BJ (cell line): ENCODE measurements at regions not wholly inside any gene's neighbourhood (a gene's known extent, or its start where the extent isn't known, plus 50 kb on each side); places are given as distances from the start of the nearest gene placed in this dataset.

ENCODE experiments used
- CTCF ChIA-PET: fragments of 350-600 bp; formaldehyde crosslinking; extraction: SDS; loops from one replicate; lab custom pipeline; 2021; ENCODE audit warnings: antibody characterized with exemption, inconsistent platforms; lab: Yijun Ruan, JAX
- POLR2A ChIA-PET: fragments of 300-600 bp; sonication (Branson Sonifier 250); formaldehyde crosslinking; extraction: SDS; loops from one replicate; lab custom pipeline; 2021; ENCODE audit warnings: antibody characterized with exemption; lab: Charles Lee
- DNase-seq: peaks from one replicate; pipeline ENCODE4 v3.0.0-alpha.2; 2011; ENCODE audit warnings: low read depth
- H3K27me3 ChIP-seq: 2 replicates; pipeline ENCODE4 v1.6.0; 2011; ENCODE audit warnings: low read length; ENCODE audit not compliant: control insufficient read depth, insufficient read depth
- H3K36me3 ChIP-seq: 2 replicates; pipeline ENCODE4 v1.5.1; 2011; ENCODE audit warnings: low read length; ENCODE audit not compliant: control insufficient read depth, insufficient read depth
- H3K4me3 ChIP-seq: 2 replicates; pipeline ENCODE4 v1.5.1; 2011; ENCODE audit warnings: low read depth, mild to moderate bottlenecking, control low read depth, low read length
- TF ChIP-seq, protein P1 (sequence below): IDR thresholded peaks from 2 replicates; pipeline ENCODE4 v1.5.1; 2011; ENCODE audit warnings: low read depth, mild to moderate bottlenecking, control low read depth, inconsistent platforms, low read length, moderate library complexity; ENCODE audit not compliant: insufficient read depth

DNA sequence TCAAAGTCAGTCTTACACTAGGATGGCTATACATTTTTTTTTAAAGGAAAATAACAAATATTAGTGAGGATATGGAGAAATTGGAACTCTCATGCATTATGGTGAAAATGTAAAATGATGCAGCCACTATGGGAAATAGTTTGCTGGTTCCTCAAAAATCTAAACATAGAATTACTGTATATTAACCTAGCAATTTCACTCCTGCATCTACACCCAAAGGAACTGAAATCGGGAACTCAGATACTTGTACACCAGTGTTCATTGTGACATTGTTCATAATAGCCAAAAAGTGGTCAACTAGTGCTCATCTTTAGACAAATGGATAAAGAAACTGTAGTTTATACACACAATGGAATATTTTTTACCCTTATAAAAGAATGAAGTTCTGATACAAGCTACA, 110.7 kb downstream of the UTRN start:
- no peak for DNase-seq
- no peak overlapping the region for H3K4me3 ChIP-seq
- TF ChIP-seq, protein P1, sequence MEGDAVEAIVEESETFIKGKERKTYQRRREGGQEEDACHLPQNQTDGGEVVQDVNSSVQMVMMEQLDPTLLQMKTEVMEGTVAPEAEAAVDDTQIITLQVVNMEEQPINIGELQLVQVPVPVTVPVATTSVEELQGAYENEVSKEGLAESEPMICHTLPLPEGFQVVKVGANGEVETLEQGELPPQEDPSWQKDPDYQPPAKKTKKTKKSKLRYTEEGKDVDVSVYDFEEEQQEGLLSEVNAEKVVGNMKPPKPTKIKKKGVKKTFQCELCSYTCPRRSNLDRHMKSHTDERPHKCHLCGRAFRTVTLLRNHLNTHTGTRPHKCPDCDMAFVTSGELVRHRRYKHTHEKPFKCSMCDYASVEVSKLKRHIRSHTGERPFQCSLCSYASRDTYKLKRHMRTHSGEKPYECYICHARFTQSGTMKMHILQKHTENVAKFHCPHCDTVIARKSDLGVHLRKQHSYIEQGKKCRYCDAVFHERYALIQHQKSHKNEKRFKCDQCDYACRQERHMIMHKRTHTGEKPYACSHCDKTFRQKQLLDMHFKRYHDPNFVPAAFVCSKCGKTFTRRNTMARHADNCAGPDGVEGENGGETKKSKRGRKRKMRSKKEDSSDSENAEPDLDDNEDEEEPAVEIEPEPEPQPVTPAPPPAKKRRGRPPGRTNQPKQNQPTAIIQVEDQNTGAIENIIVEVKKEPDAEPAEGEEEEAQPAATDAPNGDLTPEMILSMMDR, result no peak
- no peaks in the 10 kb centered on the region for H3K36me3 ChIP-seq
- POLR2A ChIA-PET, result no interaction called here
- no peaks in the 10 kb centered on the region for H3K27me3 ChIP-seq
- CTCF ChIA-PET, result no interaction called here

DNA sequence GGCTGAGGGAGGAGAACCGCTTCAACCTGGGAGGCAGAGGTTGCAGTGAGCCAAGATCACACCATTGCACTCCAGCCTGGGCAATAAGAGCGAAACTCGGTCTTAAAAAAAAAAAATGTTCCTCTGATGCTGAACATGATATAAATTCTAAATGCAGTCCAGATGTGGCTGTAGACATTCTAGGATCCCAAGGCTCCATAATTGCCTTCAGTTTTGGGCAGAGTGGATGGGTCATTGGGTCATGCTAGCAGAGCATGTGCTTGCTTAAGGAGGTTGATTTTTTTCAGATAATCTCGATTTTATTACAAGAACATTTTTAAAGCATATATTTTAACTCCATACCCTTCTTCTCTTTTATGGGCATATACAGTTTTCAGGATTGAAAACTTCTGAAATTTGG, 112.0 kb downstream of the UTRN start:
- no peak for DNase-seq
- POLR2A ChIA-PET, result no interaction called here
- Histone ChIP-seq H3K36me3 (no peaks in the 10 kb centered on the region), H3K4me3 (no peak overlapping the region), H3K27me3 (no peaks in the 10 kb centered on the region)
- TF ChIP-seq, protein P1, result no peak
- CTCF ChIA-PET, result no interaction called here

DNA sequence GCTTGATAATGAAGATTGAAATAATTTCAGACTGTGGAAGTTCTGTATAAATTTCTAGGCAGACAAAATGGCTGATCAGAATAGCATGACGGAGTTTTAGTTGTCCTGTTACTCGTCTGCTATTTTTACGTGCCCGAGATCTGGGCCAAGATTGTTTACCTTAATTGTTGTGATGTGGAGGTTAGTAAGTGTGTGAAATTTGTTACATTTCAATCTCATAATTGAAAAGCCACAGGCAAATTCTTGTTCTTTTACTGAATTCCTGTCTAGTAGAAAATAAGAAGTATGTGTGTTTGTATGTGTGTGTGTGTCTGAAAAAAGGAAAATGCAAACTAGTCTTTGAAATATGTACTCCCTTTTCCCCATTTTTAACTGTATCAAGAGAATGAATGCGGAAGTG, 115.2 kb downstream of the UTRN start:
- Histone ChIP-seq H3K36me3 (no peaks in the 10 kb centered on the region), H3K4me3 (no peak overlapping the region), H3K27me3 (no peaks in the 10 kb centered on the region)
- ChIA-PET CTCF (no interaction called here), POLR2A (no interaction called here)
- TF ChIP-seq, protein P1, result no peak
- DNase-seq, result no peak

DNA sequence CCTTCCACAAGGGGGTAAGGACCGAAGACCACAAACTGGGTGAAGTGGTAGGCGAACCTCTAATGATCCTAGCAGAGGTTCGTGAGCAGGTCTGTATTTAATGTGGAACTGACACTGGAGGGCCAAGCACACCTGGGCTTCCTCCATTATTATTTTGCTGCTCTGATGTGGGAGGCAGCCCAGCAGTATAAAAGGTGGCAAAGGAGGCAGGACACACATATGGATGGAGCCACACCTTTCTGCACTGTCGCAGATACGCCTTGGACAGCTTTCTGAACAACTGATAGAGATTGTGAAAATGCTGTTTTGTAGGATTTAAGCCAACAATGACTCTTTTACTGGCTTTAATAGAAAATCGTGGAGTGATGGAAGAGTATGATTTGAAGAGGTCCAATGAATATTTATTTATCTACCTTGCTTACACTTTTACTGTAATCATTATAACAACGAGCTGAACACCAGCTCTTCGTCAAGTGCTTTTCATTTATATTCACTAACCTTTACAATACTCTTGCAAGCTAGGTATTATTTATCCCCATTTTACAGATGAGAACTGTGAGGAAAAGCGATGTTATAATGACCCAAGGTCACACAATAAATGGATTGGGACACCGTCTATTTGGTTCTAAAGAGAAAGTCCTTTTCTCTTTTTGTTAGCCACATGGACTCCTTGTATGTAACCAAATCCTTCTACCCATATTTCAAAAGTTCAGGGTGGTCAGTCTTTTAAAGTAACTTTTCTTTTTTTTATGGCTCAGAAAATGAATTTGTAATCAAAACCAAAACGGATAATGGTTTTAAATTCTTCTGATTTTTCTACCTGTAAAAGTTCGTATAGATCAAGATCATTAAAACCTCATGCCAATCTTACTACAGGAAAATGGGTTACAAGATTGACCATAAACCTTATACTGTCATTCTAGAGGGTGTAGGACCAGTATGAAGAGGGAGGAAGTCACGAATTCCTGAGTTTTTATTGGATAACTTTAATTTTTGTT, 116.9 kb downstream of the UTRN start:
- H3K36me3 ChIP-seq, result no peaks in the 10 kb centered on the region
- ChIA-PET POLR2A (no interaction called here), CTCF (interaction anchor here (0.7 to 1.4 kb wide), 2 partner anchors 13 to 35 kb away, joined by 3 to 5 read pairs; no protein-coding TSS in a partner anchor)
- no peak overlapping the region for H3K4me3 ChIP-seq
- no peaks in the 10 kb centered on the region for H3K27me3 ChIP-seq
- no peak for DNase-seq
- TF ChIP-seq, protein P1, result no peak

DNA sequence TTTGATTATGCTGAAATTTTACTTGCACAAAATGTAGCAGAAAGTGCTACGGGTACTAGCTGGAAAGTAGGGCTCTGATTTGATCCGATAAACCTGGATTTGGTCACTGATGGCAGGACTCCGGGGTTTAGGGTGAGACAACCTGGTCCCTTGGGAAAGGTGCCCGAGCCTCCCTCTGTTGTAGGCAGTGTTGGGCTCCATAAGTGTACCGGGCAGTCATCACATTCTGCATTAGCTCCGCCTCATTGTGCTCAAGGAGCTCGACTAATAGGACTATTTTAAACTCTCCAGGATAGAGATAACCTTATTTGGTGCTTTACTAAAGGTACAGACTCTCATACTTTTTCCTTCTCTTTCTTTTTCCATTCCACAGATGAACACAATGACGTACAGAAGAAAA, 117.6 kb downstream of the UTRN start:
- TF ChIP-seq, protein P1, result no peak
- Histone ChIP-seq H3K4me3 (no peak overlapping the region), H3K27me3 (no peaks in the 10 kb centered on the region), H3K36me3 (no peaks in the 10 kb centered on the region)
- ChIA-PET CTCF (interaction anchor here (1.4 kb wide), 1 partner anchor 34 kb away, joined by 5 read pairs; no protein-coding TSS in a partner anchor), POLR2A (no interaction called here)
- no peak for DNase-seq
